ENCODE measurements at regions not wholly inside any gene's neighbourhood (a gene's known extent, or its start where the extent isn't known, plus 50 kb on each side); places are given as distances from the start of the nearest gene placed in this dataset.

- intact Hi-C loops (cut with DNase I; ENCODE audit: low total_unique reads): no loop called here
- Histone ChIP-seq H3K27ac (no peak overlapping the region), H3K27me3 (no peaks in the 10 kb centered on the region), H3K9me3 (no peaks in the 10 kb centered on the region), H3K4me1 (no peaks in the 10 kb centered on the region), H3K36me3 (no peaks in the 10 kb centered on the region), H3K4me3 (no peak overlapping the region)
- ATAC-seq (no peak), DNase-seq (no peak)
- in situ Hi-C loops (cut with MboI; ENCODE audit: low sequenced_read_pairs in 4 of 4): no loop called here
- TF ChIP-seq POLR2A (IDR thresholded peaks at IDR 0.05) (no peak), CTCF (IDR thresholded peaks at IDR 0.05 in 4 of 5, conservative IDR thresholded peaks at IDR 0.05 in 1 of 5) (no peak)
Observed at GRCh38 chr6:138677538-138677937, 96.0 kb upstream of the CCDC28A start.

GRCh38 chr6:138678168-138678567 lies 95.4 kb upstream of the CCDC28A start:
- TF ChIP-seq POLR2A (IDR thresholded peaks at IDR 0.05) (no peak), CTCF (IDR thresholded peaks at IDR 0.05 in 4 of 5, conservative IDR thresholded peaks at IDR 0.05 in 1 of 5) (no peak)
- ATAC-seq (no peak), DNase-seq (no peak)
- H3K27me3 ChIP-seq: no peaks in the 10 kb centered on the region
- no peaks in the 10 kb centered on the region for H3K36me3 ChIP-seq
- in situ Hi-C loops (cut with MboI; ENCODE audit: low sequenced_read_pairs in 4 of 4): no loop called here
- H3K4me3 ChIP-seq: no peak overlapping the region
- H3K4me1 ChIP-seq: no peaks in the 10 kb centered on the region
- no peaks in the 10 kb centered on the region for H3K9me3 ChIP-seq
- H3K27ac ChIP-seq: no peak overlapping the region
- intact Hi-C loops (cut with DNase I; ENCODE audit: low total_unique reads): no loop called here

GRCh38 chr6:138680085-138680484 lies 93.5 kb upstream of the CCDC28A start:
- no peak for DNase-seq
- no peak for ATAC-seq
- Histone ChIP-seq H3K27ac (no peak overlapping the region), H3K4me3 (no peak overlapping the region), H3K4me1 (no peaks in the 10 kb centered on the region), H3K36me3 (no peaks in the 10 kb centered on the region), H3K9me3 (no peaks in the 10 kb centered on the region), H3K27me3 (no peaks in the 10 kb centered on the region)
- intact Hi-C loops (cut with DNase I; ENCODE audit: low total_unique reads): no loop called here
- TF ChIP-seq CTCF (IDR thresholded peaks at IDR 0.05 in 4 of 5, conservative IDR thresholded peaks at IDR 0.05 in 1 of 5) (no peak), POLR2A (IDR thresholded peaks at IDR 0.05) (no peak)
- in situ Hi-C loops (cut with MboI; ENCODE audit: low sequenced_read_pairs in 4 of 4): no loop called here

GRCh38 chr6:138681627-138682026 lies 91.9 kb upstream of the CCDC28A start:
- H3K4me1 ChIP-seq: no peaks in the 10 kb centered on the region

More at GRCh38 chr6:138681627-138682026, 91.9 kb upstream of the CCDC28A start:
- no peak for ATAC-seq
- in situ Hi-C loops (cut with MboI; ENCODE audit: low sequenced_read_pairs in 4 of 4) (no loop called here), intact Hi-C loops (cut with DNase I; ENCODE audit: low total_unique reads) (no loop called here)
- Histone ChIP-seq H3K27ac (no peak overlapping the region), H3K27me3 (no peaks in the 10 kb centered on the region), H3K9me3 (no peaks in the 10 kb centered on the region), H3K36me3 (no peaks in the 10 kb centered on the region), H3K4me3 (no peak overlapping the region)
- no peak for TF ChIP-seq POLR2A (IDR thresholded peaks at IDR 0.05)
- no peak for TF ChIP-seq CTCF (IDR thresholded peaks at IDR 0.05 in 4 of 5, conservative IDR thresholded peaks at IDR 0.05 in 1 of 5)
- no peak for DNase-seq
